IMR-90 (cell line): ENCODE measurements at regions not wholly inside any gene's neighbourhood (a gene's known extent, or its start where the extent isn't known, plus 50 kb on each side); places are given as distances from the start of the nearest gene placed in this dataset.

Experiments used
- CHD1 ChIP-seq: IDR thresholded peaks from 2 replicates; pipeline ENCODE4 v1.6.1; 2012; ENCODE audit warnings: low read depth, low read length, improper control_type of control experiment
- POLR2A ChIP-seq: IDR thresholded peaks from 2 replicates; pipeline ENCODE4 v1.6.1; 2012; ENCODE audit warnings: mild to moderate bottlenecking, low read depth, low read length
- RAD21 ChIP-seq: IDR thresholded peaks from 2 replicates; pipeline ENCODE4 v1.6.1; 2012; ENCODE audit warnings: low read length, improper control_type of control experiment
- TF ChIP-seq, protein P1 (sequence below): conservative IDR thresholded peaks from 2 replicates; pipeline ENCODE4 v1.5.1; 2012; ENCODE audit warnings: mild to moderate bottlenecking, low read depth, low read length, improper control_type of control experiment

DNA sequence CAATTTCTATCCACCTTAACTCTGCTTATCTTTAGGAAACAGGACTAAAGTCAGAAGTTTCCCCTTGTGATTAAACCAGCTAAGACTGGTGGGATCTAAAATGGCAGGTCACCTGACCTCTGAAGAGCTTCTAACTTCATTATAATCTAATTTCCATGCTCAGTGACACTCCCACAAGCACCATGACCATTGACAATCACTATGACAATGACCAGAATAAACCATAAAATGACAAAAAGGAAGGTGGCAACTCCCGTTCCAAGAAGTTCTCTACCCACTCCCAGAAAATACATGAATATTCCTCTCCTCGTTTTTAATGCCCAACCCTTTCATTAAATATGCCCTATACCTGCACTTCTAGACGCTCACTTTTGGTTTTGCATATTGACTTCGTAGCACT is 471.2 kb upstream of the CCDC54 start:
- TF ChIP-seq RAD21 (no peak), POLR2A (no peak), CHD1 (no peak)
- TF ChIP-seq, protein P1, sequence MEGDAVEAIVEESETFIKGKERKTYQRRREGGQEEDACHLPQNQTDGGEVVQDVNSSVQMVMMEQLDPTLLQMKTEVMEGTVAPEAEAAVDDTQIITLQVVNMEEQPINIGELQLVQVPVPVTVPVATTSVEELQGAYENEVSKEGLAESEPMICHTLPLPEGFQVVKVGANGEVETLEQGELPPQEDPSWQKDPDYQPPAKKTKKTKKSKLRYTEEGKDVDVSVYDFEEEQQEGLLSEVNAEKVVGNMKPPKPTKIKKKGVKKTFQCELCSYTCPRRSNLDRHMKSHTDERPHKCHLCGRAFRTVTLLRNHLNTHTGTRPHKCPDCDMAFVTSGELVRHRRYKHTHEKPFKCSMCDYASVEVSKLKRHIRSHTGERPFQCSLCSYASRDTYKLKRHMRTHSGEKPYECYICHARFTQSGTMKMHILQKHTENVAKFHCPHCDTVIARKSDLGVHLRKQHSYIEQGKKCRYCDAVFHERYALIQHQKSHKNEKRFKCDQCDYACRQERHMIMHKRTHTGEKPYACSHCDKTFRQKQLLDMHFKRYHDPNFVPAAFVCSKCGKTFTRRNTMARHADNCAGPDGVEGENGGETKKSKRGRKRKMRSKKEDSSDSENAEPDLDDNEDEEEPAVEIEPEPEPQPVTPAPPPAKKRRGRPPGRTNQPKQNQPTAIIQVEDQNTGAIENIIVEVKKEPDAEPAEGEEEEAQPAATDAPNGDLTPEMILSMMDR = no peak
